G401.6 (cell line): ENCODE measurements at regions not wholly inside any gene's neighbourhood (a gene's known extent, or its start where the extent isn't known, plus 50 kb on each side); places are given as distances from the start of the nearest gene placed in this dataset.

Experiments used
- FAIRE-seq: peaks from 2 replicates; lab custom pipeline; 2012; peaks lifted over from hg19 to GRCh38; lab: Jason Lieb, UNC

DNA sequence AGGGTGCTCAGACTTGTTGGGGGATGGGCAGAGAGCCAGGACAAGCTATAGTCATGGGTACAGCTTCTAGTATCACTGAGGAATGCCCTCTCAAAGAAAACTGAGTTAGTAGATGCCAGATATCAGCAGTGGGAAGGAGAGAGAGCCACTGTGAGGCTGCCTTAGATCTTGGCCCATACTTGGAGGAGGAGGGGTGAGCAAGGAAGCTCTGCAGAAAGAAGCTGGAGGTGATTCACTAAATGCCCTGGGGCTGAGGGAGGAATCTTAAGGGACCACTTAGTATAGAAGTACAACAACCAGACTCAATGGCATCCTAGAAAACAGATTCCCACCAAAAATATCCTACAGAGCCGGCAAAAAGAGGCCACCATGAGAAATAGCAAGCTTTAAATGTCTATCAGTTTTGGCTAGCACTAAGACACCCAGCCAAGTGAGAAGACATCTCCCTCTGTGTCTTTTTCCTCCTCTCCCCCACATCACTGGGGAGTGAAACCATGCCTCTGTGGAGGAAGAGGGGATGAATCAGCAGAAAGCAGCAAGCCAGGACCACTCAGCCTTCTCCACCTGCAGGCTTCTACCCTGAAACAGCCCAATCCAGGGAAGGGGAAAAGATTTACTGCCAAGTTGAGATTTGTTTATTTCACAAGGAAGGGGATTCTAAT is 282.5 kb upstream of the STT3B start:
- FAIRE-seq = no peak

DNA sequence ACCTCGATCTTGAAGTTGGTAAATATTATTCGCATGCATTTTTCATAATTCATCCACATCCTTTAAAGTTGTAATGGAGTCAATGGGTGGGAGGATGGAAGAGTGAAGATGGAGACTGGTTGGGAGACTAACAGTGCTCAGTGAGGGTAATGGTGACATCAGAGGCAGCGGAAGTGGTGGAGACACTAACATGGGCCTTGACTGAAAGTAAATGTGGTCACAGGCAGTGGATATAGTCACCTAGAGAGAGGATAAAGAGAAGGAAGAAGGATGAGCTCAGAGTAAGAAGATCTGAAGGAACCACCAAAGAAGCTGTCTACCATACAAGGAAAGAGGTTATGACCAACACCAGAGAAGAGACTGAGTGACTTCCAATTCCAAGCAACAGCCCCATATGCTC is 281.6 kb upstream of the STT3B start:
- no peak for FAIRE-seq

DNA sequence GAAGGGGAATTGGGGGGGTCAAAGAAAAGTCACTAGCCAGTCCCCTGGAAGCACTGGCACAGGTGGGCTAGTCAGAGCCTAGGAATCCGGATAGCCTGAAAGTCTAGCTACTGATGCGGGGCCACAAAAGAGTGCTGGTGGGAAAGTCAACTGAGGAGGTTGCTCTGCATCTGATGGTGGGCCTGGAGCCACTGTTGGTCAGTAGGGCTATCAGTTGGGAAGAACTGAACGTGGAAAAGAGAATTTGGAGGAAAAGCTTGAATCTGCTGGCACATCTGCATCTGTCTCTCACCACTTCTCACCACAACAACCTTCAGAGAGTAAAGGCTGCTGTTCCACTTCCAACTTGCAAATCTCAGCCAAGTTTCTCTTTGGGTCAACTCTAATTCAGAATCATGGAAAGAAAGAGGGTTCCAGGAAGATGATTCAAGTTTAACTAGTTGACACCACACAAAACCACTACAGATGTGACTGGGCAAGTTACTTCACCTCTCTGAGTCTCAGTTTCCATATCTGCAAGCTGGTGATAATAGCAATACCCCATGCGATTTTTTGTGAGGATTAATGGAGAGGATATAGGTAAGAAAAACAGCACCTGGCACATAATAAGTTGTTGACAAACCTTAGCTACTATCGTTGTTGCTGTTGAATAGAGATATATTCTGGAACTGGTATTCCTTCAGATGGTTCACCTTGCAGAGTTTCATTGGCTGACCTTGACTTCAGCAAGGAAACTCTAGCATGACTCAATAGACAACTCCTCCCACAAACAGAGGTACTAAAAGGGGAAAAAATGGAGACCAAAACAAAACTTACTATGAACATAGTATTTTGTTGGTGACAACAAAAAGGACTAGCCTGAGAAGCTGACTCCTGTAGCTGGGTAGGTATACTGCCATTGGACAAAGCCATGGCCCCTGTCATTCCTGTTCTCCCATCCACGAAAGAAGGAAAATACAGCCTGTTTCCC is 280.2 kb upstream of the STT3B start:
- FAIRE-seq = no peak

DNA sequence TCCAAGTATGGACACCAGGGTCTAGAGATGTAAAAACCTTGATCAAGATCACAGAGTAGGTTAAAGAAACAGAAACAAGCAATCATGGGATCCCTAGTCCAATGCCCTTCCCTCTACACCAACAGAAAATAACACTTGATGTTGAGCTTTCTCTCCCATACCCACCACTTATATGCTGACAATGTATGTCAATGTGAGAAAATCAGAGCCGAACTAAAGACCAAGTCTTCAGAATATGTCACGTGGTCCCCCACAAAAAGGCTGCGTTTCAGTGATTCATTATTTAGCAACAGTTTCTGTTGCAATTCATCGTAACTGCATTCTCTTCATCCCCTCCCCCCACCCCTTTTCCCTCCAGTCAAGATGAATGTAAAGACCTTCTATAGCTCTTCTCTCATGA is 278.9 kb upstream of the STT3B start:
- no peak for FAIRE-seq

DNA sequence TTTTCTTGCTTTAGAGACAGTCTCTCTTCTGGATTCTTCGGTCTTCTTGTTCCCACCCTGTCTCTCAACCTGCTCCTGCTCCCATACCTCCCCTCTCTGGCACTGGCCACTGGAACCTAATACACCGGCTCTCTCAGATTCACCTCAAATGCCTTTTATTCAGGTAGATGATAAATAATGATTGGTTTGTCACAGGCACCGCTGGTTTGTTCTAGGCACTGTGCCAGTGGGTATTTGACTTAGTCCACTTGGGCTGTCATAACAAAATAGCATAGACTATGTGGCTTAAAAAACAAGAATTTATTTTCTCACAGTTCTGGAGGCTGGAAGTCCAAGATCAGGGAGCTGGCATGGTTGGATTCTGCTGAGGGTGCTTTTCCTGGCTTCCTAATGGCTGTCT is 278.2 kb upstream of the STT3B start:
- no peak for FAIRE-seq

DNA sequence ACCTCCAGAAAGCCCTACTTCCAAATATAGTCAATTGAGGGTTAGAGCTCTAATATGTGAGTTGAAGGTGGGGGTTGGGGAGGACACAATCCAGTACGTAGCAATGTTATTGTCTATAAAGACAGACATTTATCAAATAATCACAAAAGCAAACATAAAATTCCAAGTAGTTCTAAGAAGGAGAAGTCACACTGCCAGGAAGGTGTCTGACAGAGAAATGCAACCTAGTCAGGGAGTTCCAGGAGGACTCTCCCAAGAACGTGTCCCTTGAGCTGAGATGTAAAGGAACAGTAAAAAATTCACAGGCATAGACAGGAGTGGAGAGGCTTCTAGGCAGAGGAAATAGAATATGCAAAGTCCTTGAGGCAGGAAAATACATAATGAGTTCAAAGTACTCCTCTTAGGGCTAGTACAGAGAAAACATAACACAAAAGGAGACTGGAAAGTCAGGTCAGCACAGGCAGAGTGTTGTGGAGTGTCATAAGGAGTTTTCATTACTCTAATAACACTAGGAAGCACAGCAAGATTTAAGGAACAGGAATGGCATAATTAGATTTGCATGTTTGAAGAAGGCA is 277.6 kb upstream of the STT3B start:
- FAIRE-seq = no peak

DNA sequence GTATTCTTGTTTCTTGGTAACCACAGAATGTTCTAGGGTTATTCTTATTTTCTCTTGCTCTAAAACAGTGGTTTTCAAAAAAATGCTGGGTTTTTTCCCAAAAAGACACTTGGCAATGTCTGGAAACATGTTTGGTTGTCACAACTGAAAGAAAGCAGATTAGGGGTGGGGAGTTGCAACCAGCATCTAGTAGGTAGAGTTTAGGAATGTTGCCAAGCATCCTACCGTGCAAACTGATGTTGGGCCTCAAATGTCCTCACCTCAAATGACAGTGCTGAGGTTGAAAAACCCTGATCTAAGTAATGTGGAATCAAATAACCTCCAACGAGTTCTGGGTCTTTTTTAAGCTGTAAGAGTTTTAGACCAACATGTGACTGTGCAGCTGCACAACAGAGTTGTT is 270.5 kb upstream of the STT3B start:
- no peak for FAIRE-seq

DNA sequence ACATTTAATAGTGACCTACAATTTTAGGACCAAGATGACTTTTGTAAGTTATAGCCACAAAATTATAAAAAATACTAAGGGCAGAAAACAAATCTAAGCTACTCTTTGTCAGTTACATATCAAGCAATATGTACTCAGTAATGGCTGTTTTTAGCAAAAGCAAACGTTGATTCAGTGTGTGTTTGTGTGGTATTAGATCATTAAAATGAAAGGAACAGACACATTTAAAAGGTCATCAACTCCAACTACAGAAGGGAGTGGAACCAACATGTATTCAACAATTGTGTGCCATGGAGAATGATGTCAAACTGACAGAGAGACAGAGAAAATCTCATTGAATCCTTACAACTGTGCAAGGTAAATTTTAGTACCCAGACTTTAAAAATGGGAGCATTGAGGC is 268.8 kb upstream of the STT3B start:
- FAIRE-seq = no peak

DNA sequence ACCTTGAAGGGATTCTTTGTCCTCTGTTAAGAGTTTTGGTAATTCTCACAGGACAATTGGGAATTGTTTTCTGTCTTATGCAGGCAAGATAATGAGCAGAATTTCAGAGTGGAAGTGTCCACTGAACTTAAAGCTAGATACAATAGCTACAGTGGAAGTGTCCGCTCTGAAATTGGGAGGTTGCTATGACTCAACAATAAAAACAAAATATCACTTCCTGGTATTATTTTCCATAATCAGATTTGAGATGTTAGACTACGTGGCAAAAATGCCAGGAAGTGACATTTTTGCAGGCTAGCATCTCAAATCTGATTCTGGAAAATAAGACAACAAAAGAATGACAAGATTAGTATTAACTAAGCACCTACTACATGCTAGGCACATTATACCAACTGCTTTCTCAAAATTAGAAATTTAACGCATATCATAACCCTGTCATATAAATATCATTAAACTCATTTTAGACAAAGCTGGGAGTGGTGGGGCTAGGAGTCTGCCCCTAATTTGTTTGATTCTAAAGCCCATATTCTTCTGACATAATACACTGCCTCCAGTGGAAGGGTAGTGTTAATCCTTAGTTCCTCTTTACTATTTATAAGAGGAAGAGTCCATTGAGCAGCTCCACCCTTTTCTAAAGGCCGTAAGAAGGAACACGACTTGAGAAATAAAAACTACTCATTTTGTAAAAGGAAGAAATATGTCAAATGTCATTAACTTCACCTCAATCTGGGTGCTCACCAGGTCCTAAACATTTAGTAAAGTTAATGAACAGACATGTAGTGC is 266.9 kb upstream of the STT3B start:
- no peak for FAIRE-seq

DNA sequence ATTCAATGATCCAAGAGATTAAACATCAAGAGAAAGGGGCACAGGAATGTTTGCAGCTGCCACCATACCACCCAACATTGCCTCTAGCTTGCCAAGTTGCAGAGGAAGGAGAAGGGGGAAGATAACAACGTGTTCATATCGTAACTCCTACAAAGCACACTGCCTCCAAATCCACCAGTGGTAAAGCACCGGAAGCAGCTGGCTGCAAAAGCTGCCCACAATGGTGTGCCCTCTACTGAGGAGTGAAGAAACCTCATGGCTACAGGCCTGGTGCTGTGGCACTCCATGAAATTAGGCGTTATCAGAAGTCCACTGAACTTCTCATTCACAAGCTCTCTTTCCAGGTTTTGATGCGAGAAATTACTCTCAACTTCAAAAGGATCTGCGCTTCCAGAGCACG is 263.9 kb upstream of the STT3B start:
- FAIRE-seq = no peak

DNA sequence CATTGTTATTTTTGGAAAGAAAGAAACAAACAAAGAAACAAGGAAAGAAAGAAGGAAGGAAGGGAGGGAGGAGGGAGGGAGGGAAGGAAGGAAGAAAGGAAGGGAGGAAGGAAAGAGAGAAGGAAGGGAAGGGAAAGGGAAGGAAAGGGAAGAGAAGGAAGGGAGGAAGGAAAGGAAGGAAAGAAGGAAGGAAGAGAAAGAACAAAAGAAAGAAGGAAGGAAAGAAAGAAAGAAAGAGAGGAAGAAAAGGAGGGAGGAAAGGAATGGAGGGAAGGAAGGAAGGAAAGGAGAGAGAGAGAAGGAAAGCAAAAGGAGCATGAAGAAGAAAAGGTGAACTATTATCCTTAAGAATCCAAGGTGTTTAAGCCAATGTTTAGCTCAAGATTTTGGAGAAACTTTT is 262.7 kb upstream of the STT3B start:
- no peak for FAIRE-seq

DNA sequence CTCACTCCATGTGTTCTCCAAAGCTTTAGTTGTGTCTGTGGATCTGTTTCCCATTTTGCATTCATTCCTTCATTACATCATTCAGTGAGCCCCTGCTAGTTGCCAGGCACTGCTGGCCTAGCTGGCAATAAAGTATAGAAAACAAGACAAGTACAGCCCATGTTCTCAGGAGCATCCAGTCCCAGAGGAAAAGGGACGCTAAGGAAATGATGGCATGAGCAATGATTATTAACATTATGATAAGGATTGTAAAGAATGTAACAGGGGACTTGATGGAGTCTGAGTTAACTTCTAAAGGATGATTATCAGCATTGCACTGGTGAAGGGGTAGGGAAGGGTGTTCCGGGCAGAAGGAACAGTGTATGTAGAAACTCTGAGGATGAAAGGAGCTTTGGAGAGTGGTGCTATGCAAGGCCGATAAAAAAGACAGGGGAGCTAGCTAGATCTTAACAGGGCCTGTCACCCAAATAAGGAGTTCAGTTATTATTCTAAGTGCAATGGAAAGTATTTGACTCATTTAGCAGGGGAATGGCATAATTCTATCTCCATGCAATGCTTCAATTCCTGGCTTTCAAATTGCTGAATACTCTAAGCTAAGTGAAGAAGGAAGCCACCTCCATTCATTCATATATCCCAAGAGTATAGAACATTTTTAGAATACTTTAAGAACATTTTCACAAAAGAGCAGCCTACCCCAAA is 258.2 kb upstream of the STT3B start:
- FAIRE-seq = no peak

DNA sequence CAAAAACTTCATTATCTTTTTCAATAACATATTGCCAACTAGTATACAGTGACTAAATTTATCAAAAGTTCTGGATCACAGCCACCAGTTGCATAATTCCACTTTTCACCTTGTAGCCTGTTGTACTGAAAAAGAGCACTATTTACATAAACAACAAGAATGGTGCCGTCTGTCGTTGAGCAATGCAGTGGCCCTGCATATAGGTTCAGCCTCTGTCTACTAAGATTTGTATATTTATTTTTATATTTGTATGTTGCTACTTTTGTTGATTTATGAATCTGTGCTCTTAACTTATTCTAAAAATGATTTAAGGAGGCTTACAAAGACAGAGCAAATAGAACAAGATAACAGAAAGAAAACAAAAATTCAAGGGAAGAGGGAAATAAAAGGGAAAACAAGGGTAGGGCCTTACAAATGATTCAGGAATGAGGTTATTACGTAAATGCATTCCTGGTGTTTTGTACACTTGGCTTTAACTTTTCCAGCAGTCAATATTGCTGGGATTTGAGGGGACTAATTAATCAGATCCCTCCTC is 257.6 kb upstream of the STT3B start:
- FAIRE-seq = no peak

DNA sequence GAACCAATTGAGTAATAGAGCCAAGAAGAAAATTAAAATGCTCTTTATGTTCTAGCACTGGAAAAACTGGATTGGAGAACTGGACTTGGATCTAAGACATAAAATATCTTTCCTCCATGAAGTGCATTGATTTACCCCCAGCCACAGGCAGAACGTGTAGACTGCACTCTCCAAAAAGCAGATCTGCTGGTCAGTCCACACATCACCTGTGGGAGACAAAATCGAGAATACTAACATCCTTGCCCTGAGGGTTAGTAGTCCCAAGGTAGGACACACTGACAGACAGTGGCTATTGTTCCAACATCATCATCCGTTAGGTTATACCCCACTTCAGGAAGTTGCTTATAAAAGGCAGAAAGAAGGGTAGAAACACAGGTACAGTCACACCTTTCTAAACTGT is 257.1 kb upstream of the STT3B start:
- FAIRE-seq = no peak

DNA sequence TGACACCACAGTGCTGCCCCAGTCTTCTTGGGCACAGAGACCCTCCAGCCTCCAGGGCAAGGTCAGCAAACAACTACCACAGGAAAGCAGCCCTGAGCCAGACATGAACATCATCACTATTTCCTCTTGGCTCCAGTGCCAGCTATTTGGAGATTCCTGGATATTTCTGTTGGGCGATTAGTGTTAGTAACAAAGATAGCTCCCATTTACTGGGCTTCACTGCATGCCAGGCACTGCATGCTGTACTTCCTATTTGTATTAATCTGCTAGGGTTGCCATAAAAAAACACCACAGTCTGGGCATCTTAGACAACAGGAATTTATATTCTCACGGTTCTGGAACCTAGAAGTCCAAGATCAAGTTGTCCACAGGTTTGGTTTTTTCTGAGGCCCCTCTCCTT is 255.1 kb upstream of the STT3B start:
- FAIRE-seq = no peak

DNA sequence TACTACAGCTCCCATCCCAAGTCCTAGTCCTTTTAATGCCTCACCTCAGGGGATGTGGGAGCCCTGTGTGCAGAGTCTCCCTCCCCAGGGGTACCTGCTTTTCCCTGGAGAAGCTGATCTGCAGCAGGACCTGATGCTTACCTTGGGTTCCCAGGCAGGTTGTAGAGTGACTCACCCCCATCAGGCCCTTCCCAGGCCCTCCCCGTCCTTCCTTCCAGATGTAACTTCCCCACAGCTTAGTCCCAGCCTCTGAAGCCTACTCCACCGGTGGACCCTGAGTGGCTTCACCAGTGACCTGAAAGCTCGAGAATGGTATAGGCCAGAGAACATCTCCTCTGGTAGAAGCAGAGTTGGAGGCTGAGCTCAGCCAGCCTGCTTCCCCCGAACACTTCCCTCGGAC is 254.2 kb upstream of the STT3B start:
- no peak for FAIRE-seq

DNA sequence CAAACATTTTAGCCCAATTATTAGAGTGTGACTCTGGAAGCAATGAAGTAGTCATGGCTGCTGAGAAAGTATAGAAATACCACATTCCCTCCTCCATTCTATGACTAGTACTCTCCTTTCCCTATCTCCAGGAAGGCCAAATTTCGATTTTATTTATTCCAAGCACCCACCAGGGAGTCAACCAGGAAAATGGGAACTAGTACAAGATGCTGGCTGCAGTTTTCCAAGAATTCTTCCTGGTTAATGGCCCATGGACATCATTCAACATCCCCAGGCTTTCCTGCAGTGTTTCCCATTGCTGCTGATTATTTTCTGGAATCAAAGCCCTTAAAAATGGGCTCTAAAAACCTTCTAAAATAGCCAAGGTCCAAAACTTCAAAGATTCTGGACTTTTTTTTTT is 247.9 kb upstream of the STT3B start:
- FAIRE-seq = no peak

DNA sequence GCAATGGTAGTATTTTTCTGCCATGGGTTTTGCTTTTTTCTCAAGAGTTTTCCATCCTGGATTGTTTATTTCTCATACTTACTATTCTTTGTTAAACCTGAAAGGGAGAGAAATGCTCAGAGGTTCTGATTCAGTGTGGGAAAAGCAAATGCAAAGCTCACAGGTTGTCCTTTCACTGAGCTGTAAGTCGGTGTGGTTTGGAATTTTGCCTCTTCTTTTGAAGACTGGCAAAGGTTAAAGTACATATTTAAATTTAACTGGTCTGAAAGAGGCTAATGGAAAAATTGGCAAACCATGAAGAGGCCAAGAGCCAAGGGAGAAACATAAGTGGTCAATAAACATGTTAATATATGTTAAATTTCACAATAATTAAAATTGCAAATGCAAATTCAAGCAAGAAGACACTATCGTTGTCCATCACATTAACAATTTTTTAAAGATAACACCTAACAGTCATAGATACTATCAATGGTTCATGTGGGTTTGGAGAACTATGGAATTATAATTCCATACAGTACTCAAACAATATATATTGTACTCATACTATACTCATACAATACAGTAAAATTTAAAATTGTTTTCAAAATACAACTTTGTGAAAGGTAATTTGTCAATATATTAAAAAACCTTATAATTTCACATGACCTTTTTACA is 246.8 kb upstream of the STT3B start:
- FAIRE-seq = no peak

DNA sequence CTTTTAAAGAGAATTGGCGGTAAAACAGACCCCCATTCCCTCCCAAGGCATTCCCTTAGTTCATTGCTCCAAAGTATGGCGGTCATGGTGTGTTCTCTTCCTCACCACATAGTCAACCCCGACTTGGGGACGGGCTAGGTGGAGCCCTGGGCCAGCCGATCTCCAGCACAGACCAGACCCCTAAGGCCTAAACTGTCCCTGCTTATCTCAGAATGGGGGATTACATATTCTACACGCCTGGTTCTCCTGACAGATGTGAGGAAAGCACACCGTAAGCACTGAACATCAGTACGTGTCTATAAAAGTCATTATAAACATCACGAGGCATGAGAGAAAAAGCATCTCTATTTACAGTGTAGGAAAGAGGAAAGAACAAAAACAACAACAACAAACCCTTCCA is 244.5 kb upstream of the STT3B start:
- no peak for FAIRE-seq

DNA sequence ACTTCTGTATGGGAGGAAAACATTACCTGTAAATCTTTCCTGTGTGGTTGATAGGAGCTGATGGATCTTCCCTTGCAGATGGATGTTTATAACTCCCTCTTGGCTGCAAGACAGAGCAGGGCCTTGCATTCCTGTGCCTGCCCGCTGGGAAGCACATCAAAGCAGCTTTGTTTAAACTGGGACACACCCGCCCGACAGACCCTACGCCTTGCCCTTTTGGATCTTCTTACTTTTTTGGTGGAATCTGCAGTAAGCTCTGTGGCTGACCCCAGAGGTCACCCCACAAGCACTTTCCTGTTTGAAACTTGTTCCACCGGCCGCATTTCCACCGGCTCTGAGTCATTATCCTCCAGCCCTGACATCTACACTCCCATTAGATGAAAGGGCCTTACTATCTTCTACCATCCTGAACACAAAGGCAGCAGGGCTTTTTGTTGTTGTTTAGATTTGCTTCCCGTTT is 244.1 kb upstream of the STT3B start:
- FAIRE-seq = no peak

DNA sequence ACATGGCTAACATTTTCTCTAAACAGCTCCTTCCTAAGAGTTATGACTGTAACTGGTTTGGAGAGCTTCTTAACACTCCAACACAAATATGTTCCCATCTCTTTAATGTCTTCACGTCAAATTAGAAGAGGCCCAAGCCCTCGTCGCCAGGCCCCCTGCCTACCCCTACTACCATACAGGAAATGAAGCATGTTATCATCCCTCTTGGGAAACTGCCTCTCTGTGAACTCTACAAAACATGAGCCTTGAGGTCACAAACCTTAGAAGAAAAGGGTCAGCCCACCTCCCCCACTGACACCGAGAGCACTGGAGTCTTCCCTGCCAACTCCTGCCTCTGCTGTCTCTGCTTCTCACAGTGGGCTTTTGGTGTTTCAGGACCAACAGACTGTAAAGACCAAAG is 243.1 kb upstream of the STT3B start:
- no peak for FAIRE-seq
